ENCODE measurements at regions not wholly inside any gene's neighbourhood (a gene's known extent, or its start where the extent isn't known, plus 50 kb on each side); places are given as distances from the start of the nearest gene placed in this dataset.
"Not testable (repeated sequence)": the region's sequence is repeated elsewhere in the genome, so short reads cannot be mapped to it uniquely, and the experiment has no call there.

DNA sequence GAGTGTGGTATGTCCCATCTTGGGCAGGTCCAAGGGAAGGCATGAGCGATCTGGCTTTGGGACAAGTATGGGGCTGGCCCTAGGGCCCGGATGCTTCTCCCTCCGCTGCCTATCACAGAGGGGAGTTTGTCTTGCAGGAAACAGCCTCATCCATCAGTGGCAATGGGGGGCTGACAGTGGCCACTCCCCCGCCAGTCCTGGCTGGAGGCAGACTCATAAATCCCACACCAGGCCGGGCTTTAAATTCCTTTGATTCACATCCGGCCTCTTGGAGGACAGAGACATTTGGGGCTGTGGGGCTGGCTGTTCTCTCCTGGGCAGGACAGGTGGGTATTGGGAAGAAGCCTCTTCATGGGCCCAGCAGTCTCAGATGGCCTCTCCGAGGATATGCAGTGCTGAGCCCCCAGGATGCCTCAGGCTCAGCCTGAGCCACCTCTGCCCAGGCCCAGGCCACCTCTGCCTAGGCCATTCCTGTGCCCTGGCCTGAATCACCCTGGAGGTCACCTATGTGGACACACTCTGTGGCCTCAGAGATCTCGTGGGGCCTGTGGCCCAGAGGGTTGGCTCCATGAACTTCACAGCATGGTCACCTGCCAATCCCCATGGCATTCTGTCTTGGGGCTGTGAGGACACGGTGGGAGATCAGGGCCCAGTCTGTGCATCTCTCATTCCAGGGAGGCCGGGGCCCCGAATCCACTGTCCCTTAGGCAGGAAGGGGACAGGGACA is 84.2 kb upstream of the GOLGA6L4 start:
- POLR2A ChIA-PET (ENCODE audit: unreplicated experiment), result no interaction called here
- no peak overlapping the region for H3K9ac ChIP-seq (ENCODE audit: low read depth, low read length)
- no peaks in the 10 kb centered on the region for H3K79me1 ChIP-seq (ENCODE audit: low read depth in 1 of 2, low read length in 2 of 2)
- in situ Hi-C loops (cut with MboI; ENCODE audit: low sequenced_read_pairs), result no loop called here
- no peak overlapping the region for H3K23ac ChIP-seq (ENCODE audit: low read depth, low read length)
- no peak overlapping the region for H2AK9ac ChIP-seq (replicated peaks; ENCODE audit: low read depth, low read length, poor library complexity)
- no peaks in the 10 kb centered on the region for H3K27me3 ChIP-seq (ENCODE audit: control insufficient read depth, insufficient read depth, low read length)
- TF ChIP-seq, protein P1, sequence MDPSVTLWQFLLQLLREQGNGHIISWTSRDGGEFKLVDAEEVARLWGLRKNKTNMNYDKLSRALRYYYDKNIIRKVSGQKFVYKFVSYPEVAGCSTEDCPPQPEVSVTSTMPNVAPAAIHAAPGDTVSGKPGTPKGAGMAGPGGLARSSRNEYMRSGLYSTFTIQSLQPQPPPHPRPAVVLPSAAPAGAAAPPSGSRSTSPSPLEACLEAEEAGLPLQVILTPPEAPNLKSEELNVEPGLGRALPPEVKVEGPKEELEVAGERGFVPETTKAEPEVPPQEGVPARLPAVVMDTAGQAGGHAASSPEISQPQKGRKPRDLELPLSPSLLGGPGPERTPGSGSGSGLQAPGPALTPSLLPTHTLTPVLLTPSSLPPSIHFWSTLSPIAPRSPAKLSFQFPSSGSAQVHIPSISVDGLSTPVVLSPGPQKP (IDR thresholded peaks at IDR 0.05; ENCODE audit: borderline replicate concordance, low read depth, low read length), result no peak
- TF ChIP-seq RFX5 (IDR thresholded peaks at IDR 0.05; ENCODE audit: low read depth, low read length), result no peak
- TF ChIP-seq MXI1 (IDR thresholded peaks at IDR 0.05; ENCODE audit: borderline replicate concordance, low read depth, low read length), result no peak
- no peaks in the 10 kb centered on the region for H4K20me1 ChIP-seq (ENCODE audit: insufficient read depth, low read length)
- no peak for DNase-seq
- H3K4me1 ChIP-seq (ENCODE audit: control insufficient read depth, insufficient read depth, low read length), result no peaks in the 10 kb centered on the region
- CTCF ChIA-PET, result no interaction called here
- H3K9me3 ChIP-seq (ENCODE audit: control insufficient read depth, insufficient read depth, low read length), result no peaks in the 10 kb centered on the region
- H3K14ac ChIP-seq (replicated peaks; ENCODE audit: low read depth, low read length), result no peak overlapping the region
- no peak overlapping the region for H2BK20ac ChIP-seq (ENCODE audit: low read depth, low read length)
- H3K4ac ChIP-seq (ENCODE audit: low read depth, low read length), result no peak overlapping the region
- no peak overlapping the region for H2BK15ac ChIP-seq (ENCODE audit: low read depth, low read length)
- H3K56ac ChIP-seq (ENCODE audit: extremely low read depth, insufficient read depth, low read length), result no peak overlapping the region
- H3K36me3 ChIP-seq (ENCODE audit: control insufficient read depth, insufficient read depth, low read length), result no peaks in the 10 kb centered on the region
- intact Hi-C loops (cut with micrococcal nuclease), result no loop called here
- ATAC-seq (ENCODE audit: low read depth), result no peak; the same call in 1 of the 2 replicates
- H2AFZ ChIP-seq (replicated peaks; ENCODE audit: low read length, poor library complexity), result no peak overlapping the region
- H2BK5ac ChIP-seq (ENCODE audit: low read depth, low read length, poor library complexity, severe bottlenecking), result no peak overlapping the region
- H4K91ac ChIP-seq (ENCODE audit: insufficient read depth, low read depth, low read length), result no peak overlapping the region
- no peak overlapping the region for H4K8ac ChIP-seq (ENCODE audit: low read depth in 2 of 2, low read length in 2 of 2)
- no CpG with 5 or more reads among the region's 11 CpGs for WGBS, 2 experiments (ENCODE audit: extremely low coverage in 2 of 2, insufficient read length in 1 of 2)
- BruUV-seq (replicated peaks), result no TSS peak
- H3K9me1 ChIP-seq (ENCODE audit: insufficient read depth, low read length), result no peaks in the 10 kb centered on the region
- H3K27ac ChIP-seq (ENCODE audit: insufficient read depth, low read length), result no peak overlapping the region
- H3K4me2 ChIP-seq (ENCODE audit: low read depth, low read length), result no peak overlapping the region
- no peak overlapping the region for H3K18ac ChIP-seq (ENCODE audit: low read depth, low read length)
- H2BK120ac ChIP-seq (ENCODE audit: low read depth, low read length), result no peak overlapping the region
- no peak overlapping the region for H3K4me3 ChIP-seq (ENCODE audit: insufficient read depth, low read depth, low read length)
- H4K5ac ChIP-seq (ENCODE audit: low read depth, low read length), result no peak overlapping the region
- dilution Hi-C loops (cut with HindIII; ENCODE audit: low sequenced_read_pairs, unreplicated experiment), result no loop called here
- no peak overlapping the region for H2AK5ac ChIP-seq (ENCODE audit: low read depth, low read length)

DNA sequence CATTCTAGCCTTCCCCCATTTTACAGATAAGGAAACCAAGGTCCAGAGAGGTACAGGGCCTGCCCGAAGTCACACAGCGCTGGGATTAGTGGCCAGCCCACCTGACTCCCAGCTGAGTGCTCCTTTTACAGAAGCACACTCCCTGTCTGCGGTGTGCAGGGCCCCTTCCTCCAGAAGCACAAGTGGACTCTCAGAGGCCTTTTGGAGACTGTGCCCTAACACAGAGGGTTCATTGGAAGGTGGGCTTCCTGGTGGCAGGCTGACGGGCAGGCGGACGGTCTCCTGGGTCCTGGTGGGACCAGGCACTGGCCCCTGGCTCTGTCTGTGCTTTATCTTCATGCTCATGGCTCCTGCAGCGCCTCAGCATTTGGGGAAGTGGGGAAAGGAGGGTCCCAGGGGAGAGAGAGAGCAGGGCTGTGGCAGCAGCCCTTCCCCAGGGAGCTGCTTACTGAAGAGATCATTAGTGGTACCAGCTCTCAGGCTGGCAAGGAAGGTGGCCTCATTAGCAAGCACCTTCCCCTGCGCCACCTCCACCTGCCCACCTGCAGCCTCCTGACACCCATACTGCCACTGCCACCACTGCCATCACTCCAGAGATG is 83.1 kb upstream of the GOLGA6L4 start:
- H2BK15ac ChIP-seq (ENCODE audit: low read depth, low read length); H4K5ac ChIP-seq (ENCODE audit: low read depth, low read length); H3K4me3 ChIP-seq (ENCODE audit: insufficient read depth, low read depth, low read length); H3K9ac ChIP-seq (ENCODE audit: low read depth, low read length); H2AK5ac ChIP-seq (ENCODE audit: low read depth, low read length); H3K4me1 ChIP-seq (ENCODE audit: control insufficient read depth, insufficient read depth, low read length); H4K20me1 ChIP-seq (ENCODE audit: insufficient read depth, low read length); H2AK9ac ChIP-seq (replicated peaks; ENCODE audit: low read depth, low read length, poor library complexity); H3K18ac ChIP-seq (ENCODE audit: low read depth, low read length); BruUV-seq (replicated peaks); H3K4me2 ChIP-seq (ENCODE audit: low read depth, low read length); in situ Hi-C loops (cut with MboI; ENCODE audit: low sequenced_read_pairs); H3K23ac ChIP-seq (ENCODE audit: low read depth, low read length); H3K27ac ChIP-seq (ENCODE audit: insufficient read depth, low read length); H4K8ac ChIP-seq (ENCODE audit: low read depth in 2 of 2, low read length in 2 of 2); H3K56ac ChIP-seq (ENCODE audit: extremely low read depth, insufficient read depth, low read length); intact Hi-C loops (cut with micrococcal nuclease); H2AFZ ChIP-seq (replicated peaks; ENCODE audit: low read length, poor library complexity); H3K79me1 ChIP-seq (ENCODE audit: low read depth in 1 of 2, low read length in 2 of 2); DNase-seq; H2BK120ac ChIP-seq (ENCODE audit: low read depth, low read length); dilution Hi-C loops (cut with HindIII; ENCODE audit: low sequenced_read_pairs, unreplicated experiment); H3K36me3 ChIP-seq (ENCODE audit: control insufficient read depth, insufficient read depth, low read length); H3K9me3 ChIP-seq (ENCODE audit: control insufficient read depth, insufficient read depth, low read length); H2BK5ac ChIP-seq (ENCODE audit: low read depth, low read length, poor library complexity, severe bottlenecking); H4K91ac ChIP-seq (ENCODE audit: insufficient read depth, low read depth, low read length); ATAC-seq (ENCODE audit: low read depth); H2BK20ac ChIP-seq (ENCODE audit: low read depth, low read length); H3K14ac ChIP-seq (replicated peaks; ENCODE audit: low read depth, low read length); H3K9me1 ChIP-seq (ENCODE audit: insufficient read depth, low read length); H3K4ac ChIP-seq (ENCODE audit: low read depth, low read length); CTCF ChIA-PET; H3K27me3 ChIP-seq (ENCODE audit: control insufficient read depth, insufficient read depth, low read length): not testable (repeated sequence)
- POLR2A ChIA-PET (ENCODE audit: unreplicated experiment), result interaction anchor here (0.5 kb wide), 1 partner anchor 477 kb away, joined by 4 read pairs; no protein-coding TSS in a partner anchor
- WGBS, 2 experiments (ENCODE audit: extremely low coverage in 2 of 2, insufficient read length in 1 of 2), result 95% methylated on average over 4 of the region's 8 CpGs; no CpG with 5 or more reads in 1 of the 2 experiments
